HCT116 (cell line): ENCODE measurements at regions not wholly inside any gene's neighbourhood (a gene's known extent, or its start where the extent isn't known, plus 50 kb on each side); places are given as distances from the start of the nearest gene placed in this dataset.

ENCODE experiments used
- ATAC-seq: fragments of 200-7000 bp; cut with Tn5 transposase; 2 replicates; pipeline ENCODE4 v1.9.1; 2020; ENCODE audit warnings: mild to moderate bottlenecking, moderate library complexity
- BruUV-seq: library from RNA; stranded (reverse); fragments of 400-500 nt; replicated peaks from 2 replicates; lab custom pipeline; 2021; lab: Mats Ljungman, UMichigan
- CTCF ChIA-PET: fragments of 300-600 bp; sonication (Branson Sonifier 250); formaldehyde crosslinking; loops from one replicate; lab custom pipeline; 2021; ENCODE audit warnings: antibody characterized with exemption; lab: Charles Lee
- POLR2A ChIA-PET: fragments of 300-600, 350-600 bp; sonication (Branson Sonifier 250); formaldehyde crosslinking; loops from one replicate; lab custom pipeline; 2021; ENCODE audit warnings: antibody characterized with exemption; lab: Charles Lee
- RAD21 ChIA-PET, 2 experiments: fragments of 300-600 bp; sonication (Branson Sonifier 250); formaldehyde crosslinking; loops; one replicate each; lab custom pipeline; 2023; ENCODE audit warnings: low total read pairs in 2 of 2; ENCODE audit not compliant: uncharacterized antibody in 2 of 2, unreplicated experiment in 2 of 2, low non-redundant PET in 1 of 2; lab: Charles Lee
- DNase-seq: peaks from one replicate; pipeline ENCODE4 v3.0.0-alpha.2; 2010; ENCODE audit warnings: low read depth, low spot score
- H2AFZ ChIP-seq: fragments of 200-600 bp; shearing (Covaris generic), sonication (generic); 2 replicates; pipeline ENCODE4 v1.6.1; 2017; ENCODE audit warnings: low read depth, mixed run types, mixed read lengths, antibody characterized with exemption, low read length; ENCODE audit not compliant: poor library complexity, severe bottlenecking
- H3K27ac ChIP-seq: 2 replicates; pipeline ENCODE4 v1.5.1; 2012; ENCODE audit warnings: low read depth, low read length
- H3K27me3 ChIP-seq: fragments of 200-600 bp; sonication (generic); 2 replicates; pipeline ENCODE4 v1.6.1; 2016; ENCODE audit warnings: mixed run types, low read length, mixed read lengths; ENCODE audit not compliant: insufficient read depth
- H3K36me3 ChIP-seq, 2 experiments: fragments of 200-500 bp in 1 of 2; fragments of 200-600 bp in 1 of 2; sonication (Bioruptor generic) in 1 of 2; sonication (generic) in 1 of 2; 2 replicates each; pipeline versions ENCODE4 v1.5.1 to v1.6.1; 2014 to 2016; ENCODE audit warnings: low read length in 2 of 2, inconsistent platforms in 1 of 2, mixed read lengths in 1 of 2, mixed run types in 1 of 2; ENCODE audit not compliant: insufficient read depth in 2 of 2, control insufficient read depth in 1 of 2
- H3K4me1 ChIP-seq, 2 experiments: fragments of 200-600 bp in 1 of 2; sonication (generic) in 1 of 2; 2 replicates each; pipeline versions ENCODE4 v1.5.1 to v1.6.1; 2012 to 2017; ENCODE audit warnings: low read length in 2 of 2, inconsistent platforms in 1 of 2, mild to moderate bottlenecking in 1 of 2, mixed read lengths in 1 of 2, mixed run types in 1 of 2, moderate library complexity in 1 of 2; ENCODE audit not compliant: insufficient read depth in 2 of 2, control insufficient read depth in 1 of 2
- H3K4me2 ChIP-seq: fragments of 200-600 bp; sonication (generic); 2 replicates; pipeline ENCODE4 v1.6.1; 2017; ENCODE audit warnings: mixed run types, low read length, mixed read lengths
- H3K4me3 ChIP-seq, 2 experiments: fragments of 200-600 bp in 1 of 2; sonication (generic) in 1 of 2; replicated peaks in 1 of 2; 2 replicates each; pipeline ENCODE4 v1.5.1; 2011 to 2016; ENCODE audit warnings: low read length in 2 of 2, control low read depth in 1 of 2, low read depth in 1 of 2, mild to moderate bottlenecking in 1 of 2, mixed read lengths in 1 of 2, mixed run types in 1 of 2
- H3K79me2 ChIP-seq: fragments of 200-600 bp; sonication (generic); 2 replicates; pipeline ENCODE4 v1.6.1; 2017; ENCODE audit warnings: mild to moderate bottlenecking, mixed run types, low read length, moderate library complexity, mixed read lengths; ENCODE audit not compliant: insufficient read depth
- H3K9ac ChIP-seq: fragments of 200-600 bp; sonication (generic); 2 replicates; pipeline ENCODE4 v1.6.1; 2016; ENCODE audit warnings: low read length, mixed read lengths
- H3K9me2 ChIP-seq: fragments of 200-600 bp; sonication (generic), shearing (Covaris generic); 2 replicates; pipeline ENCODE4 v1.6.1; 2017; ENCODE audit warnings: mixed run types, mild to moderate bottlenecking, moderate library complexity; ENCODE audit not compliant: insufficient read depth
- H3K9me3 ChIP-seq, 2 experiments: fragments of 200-500 bp in 1 of 2; fragments of 200-600 bp in 1 of 2; sonication (Bioruptor generic) in 1 of 2; sonication (generic) in 1 of 2; 2 replicates each; pipeline ENCODE4 v1.6.1; 2014 to 2017; ENCODE audit warnings: low read length in 2 of 2, mixed read lengths in 2 of 2, inconsistent platforms in 1 of 2, low read depth in 1 of 2, mild to moderate bottlenecking in 1 of 2, mixed run types in 1 of 2, moderate library complexity in 1 of 2; ENCODE audit not compliant: control insufficient read depth in 1 of 2, insufficient read depth in 1 of 2
- H4K20me1 ChIP-seq: fragments of 200-600 bp; sonication (generic), shearing (Covaris generic); 2 replicates; pipeline ENCODE4 v1.6.1; 2017; ENCODE audit warnings: mixed run types, mild to moderate bottlenecking, moderate library complexity; ENCODE audit not compliant: insufficient read depth
- CBX3 ChIP-seq: IDR thresholded peaks from 2 replicates; pipeline ENCODE4 v1.6.1; 2012; ENCODE audit warnings: low read depth
- EGR1 ChIP-seq: IDR thresholded peaks from 2 replicates; pipeline ENCODE4 v1.6.1; 2012; ENCODE audit warnings: low read depth
- ELF1 ChIP-seq: IDR thresholded peaks from 2 replicates; pipeline ENCODE4 v1.6.1; 2012; ENCODE audit warnings: low read depth, borderline replicate concordance
- EZH2phosphoT487 ChIP-seq: fragments of 200-600 bp; IDR thresholded peaks from 2 replicates; pipeline ENCODE4 v1.6.1; 2018; ENCODE audit warnings: antibody characterized with exemption, borderline replicate concordance
- FOSL1 ChIP-seq: IDR thresholded peaks from 2 replicates; pipeline ENCODE4 v1.6.1; 2012; ENCODE audit warnings: low read depth
- JUND ChIP-seq: IDR thresholded peaks from 2 replicates; pipeline ENCODE4 v1.6.1; 2012
- RAD21 ChIP-seq: IDR thresholded peaks from 2 replicates; pipeline ENCODE4 v1.6.1; 2012; ENCODE audit warnings: low read depth, mild to moderate bottlenecking
- SIN3A ChIP-seq: IDR thresholded peaks from 2 replicates; pipeline ENCODE4 v1.6.1; 2012; ENCODE audit warnings: low read depth
- YY1 ChIP-seq: IDR thresholded peaks from 2 replicates; pipeline ENCODE4 v1.6.1; 2011; ENCODE audit warnings: low read length, low read depth, moderate library complexity, mild to moderate bottlenecking; ENCODE audit not compliant: insufficient replicate concordance; ENCODE audit errors: extremely low read depth
- ZFX ChIP-seq: fragments of 450-650 bp; IDR thresholded peaks from 2 replicates; pipeline ENCODE4 v1.6.1; 2017
- intact Hi-C: fragments of 100-400 bp; cut with micrococcal nuclease; formaldehyde crosslinking; loops from 2 replicates; pipeline ENCODE4 v1.10.0; 2022
- TF ChIP-seq, protein P1 (sequence below), 3 experiments: fragments of 200-600 bp in 1 of 3; sonication (generic) in 1 of 3; IDR thresholded peaks in 2 of 3; conservative IDR thresholded peaks in 1 of 3; 2 replicates each; pipeline ENCODE4 v1.5.1; 2012 to 2017; ENCODE audit warnings: low read depth in 2 of 3, low read length in 2 of 3, antibody characterized with exemption in 1 of 3, borderline replicate concordance in 1 of 3, control low read depth in 1 of 3, mild to moderate bottlenecking in 1 of 3, mixed read lengths in 1 of 3, mixed run types in 1 of 3, moderate library complexity in 1 of 3; ENCODE audit not compliant: insufficient read depth in 1 of 3
- TF ChIP-seq, protein P2 (sequence below): IDR thresholded peaks from 2 replicates; pipeline ENCODE4 v1.6.1; 2012
- TF ChIP-seq, protein P3 (sequence below): IDR thresholded peaks from 2 replicates; pipeline ENCODE4 v1.6.1; 2011; ENCODE audit warnings: mild to moderate bottlenecking, low read length, moderate library complexity; ENCODE audit not compliant: insufficient replicate concordance; ENCODE audit errors: extremely low read depth

DNA sequence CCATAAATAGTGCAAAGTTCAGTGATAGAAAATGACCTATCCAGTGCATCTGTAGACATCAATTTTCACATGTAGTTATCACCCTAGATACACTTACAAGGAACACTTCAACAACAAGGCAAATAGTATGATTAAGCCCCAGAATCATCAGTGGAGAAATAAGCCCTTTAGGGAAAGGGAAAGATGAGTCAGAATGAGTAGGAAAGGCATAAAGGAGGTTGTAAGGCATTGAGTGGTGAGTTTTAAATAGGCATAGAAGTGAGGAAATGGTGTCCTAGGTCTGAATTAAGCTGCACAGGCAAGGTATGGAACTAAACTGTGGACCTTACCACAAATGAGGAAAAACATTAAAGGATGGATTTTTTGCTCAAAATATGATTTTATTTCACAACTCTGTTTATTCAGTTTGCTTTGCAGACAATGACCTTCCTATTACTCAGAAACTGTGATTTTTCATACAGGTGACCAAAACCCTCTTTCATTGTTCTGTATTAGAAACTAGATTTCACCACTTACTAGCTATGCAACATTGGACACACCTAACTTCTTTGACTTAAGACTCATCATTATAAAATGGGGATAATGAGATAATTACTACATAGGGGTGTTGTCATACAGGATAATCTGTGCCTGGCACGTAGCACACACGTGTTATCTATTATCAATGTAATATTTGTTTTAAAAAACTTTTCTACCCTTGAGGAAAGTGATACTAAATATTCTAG, 57.0 kb upstream of the MAP9 start:
- DNase-seq, result no peak
- POLR2A ChIA-PET, result no interaction called here
- Histone ChIP-seq H3K9me3 (no peaks in the 10 kb centered on the region), H3K4me2 (peak overlapping the region; percentile 11; the same call in 1 of the 2 replicates), H2AFZ (no peak overlapping the region), H3K4me3 (no peak overlapping the region), H3K36me3 (no peaks in the 10 kb centered on the region), H3K27ac (no peak overlapping the region), H3K27me3 (no peaks in the 10 kb centered on the region), H4K20me1 (no peaks in the 10 kb centered on the region), H3K79me2 (no peaks in the 10 kb centered on the region), H3K4me1 (peaks cover 0 to 8% of the 10 kb centered on the region in 2 experiments; a peak in 1 of 4 replicates), H3K9ac (no peak overlapping the region), H3K9me2 (no peaks in the 10 kb centered on the region)
- intact Hi-C loops, result no loop called here
- no TSS peak for BruUV-seq
- ATAC-seq, result no peak
- TF ChIP-seq FOSL1 (peak; percentile 52), RAD21 (no peak), JUND (peak; percentile 32)
- CTCF ChIA-PET, result no interaction called here
- RAD21 ChIA-PET, result no interaction called here

DNA sequence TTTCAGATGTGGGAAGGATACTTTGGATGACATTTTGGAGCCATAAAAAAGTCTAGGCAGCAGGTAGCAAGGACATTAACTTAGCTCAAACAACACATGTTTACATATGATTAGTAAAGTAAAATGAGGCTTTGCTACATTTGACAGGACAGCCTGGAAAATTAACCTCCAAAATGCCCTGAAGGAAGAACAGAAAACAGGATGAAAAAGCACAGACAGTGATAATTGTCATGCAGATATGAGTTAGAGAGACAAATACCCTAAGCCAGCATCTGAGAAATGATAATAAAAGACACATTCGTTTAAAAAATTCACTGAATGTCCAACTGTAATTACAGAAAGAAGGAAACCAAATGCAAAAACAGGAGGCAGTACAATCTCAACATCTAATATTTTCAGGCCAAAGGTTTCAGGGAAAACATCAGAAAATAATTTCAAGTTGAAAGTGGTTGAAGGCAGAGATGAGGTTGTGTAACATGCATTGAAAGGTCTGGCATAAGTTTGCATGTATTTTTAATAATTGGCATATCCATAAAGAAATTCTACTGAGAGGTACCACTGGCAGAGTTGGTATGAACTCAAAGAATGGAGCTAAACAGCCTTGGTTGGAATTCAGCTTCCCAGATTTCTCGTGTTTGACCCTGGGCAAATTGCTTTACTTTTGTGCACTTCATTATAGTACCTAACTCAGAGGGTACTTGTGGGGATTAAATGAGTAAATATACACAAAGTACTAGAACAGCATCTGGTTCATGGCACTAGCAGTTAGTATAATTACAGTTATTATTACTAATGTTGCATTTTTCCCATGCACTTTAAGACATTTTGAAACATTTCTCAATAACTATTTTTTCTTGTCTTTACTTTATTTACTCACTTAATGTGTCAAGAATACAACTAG, 54.4 kb upstream of the MAP9 start:
- RAD21 ChIA-PET, result no interaction called here
- TF ChIP-seq FOSL1 (no peak), SIN3A (no peak), ELF1 (no peak), YY1 (no peak), EGR1 (no peak), CBX3 (no peak), ZFX (no peak), EZH2phosphoT487 (no peak), RAD21 (no peak)
- TF ChIP-seq, protein P1, sequence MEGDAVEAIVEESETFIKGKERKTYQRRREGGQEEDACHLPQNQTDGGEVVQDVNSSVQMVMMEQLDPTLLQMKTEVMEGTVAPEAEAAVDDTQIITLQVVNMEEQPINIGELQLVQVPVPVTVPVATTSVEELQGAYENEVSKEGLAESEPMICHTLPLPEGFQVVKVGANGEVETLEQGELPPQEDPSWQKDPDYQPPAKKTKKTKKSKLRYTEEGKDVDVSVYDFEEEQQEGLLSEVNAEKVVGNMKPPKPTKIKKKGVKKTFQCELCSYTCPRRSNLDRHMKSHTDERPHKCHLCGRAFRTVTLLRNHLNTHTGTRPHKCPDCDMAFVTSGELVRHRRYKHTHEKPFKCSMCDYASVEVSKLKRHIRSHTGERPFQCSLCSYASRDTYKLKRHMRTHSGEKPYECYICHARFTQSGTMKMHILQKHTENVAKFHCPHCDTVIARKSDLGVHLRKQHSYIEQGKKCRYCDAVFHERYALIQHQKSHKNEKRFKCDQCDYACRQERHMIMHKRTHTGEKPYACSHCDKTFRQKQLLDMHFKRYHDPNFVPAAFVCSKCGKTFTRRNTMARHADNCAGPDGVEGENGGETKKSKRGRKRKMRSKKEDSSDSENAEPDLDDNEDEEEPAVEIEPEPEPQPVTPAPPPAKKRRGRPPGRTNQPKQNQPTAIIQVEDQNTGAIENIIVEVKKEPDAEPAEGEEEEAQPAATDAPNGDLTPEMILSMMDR (IDR thresholded peaks at IDR 0.05 in 2 of 3, conservative IDR thresholded peaks at IDR 0.05 in 1 of 3; ENCODE audit: borderline replicate concordance in 1 of 3, insufficient read depth in 1 of 3, low read depth in 2 of 3, low read length in 2 of 3), result no peak
- TF ChIP-seq, protein P2, sequence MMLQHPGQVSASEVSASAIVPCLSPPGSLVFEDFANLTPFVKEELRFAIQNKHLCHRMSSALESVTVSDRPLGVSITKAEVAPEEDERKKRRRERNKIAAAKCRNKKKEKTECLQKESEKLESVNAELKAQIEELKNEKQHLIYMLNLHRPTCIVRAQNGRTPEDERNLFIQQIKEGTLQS, result no peak
- TF ChIP-seq, protein P3, sequence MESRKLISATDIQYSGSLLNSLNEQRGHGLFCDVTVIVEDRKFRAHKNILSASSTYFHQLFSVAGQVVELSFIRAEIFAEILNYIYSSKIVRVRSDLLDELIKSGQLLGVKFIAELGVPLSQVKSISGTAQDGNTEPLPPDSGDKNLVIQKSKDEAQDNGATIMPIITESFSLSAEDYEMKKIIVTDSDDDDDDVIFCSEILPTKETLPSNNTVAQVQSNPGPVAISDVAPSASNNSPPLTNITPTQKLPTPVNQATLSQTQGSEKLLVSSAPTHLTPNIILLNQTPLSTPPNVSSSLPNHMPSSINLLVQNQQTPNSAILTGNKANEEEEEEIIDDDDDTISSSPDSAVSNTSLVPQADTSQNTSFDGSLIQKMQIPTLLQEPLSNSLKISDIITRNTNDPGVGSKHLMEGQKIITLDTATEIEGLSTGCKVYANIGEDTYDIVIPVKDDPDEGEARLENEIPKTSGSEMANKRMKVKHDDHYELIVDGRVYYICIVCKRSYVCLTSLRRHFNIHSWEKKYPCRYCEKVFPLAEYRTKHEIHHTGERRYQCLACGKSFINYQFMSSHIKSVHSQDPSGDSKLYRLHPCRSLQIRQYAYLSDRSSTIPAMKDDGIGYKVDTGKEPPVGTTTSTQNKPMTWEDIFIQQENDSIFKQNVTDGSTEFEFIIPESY, result no peak

More for the DNA sequence above, 54.4 kb upstream of the MAP9 start:
- Histone ChIP-seq H3K9me2 (no peaks in the 10 kb centered on the region), H3K27me3 (no peaks in the 10 kb centered on the region), H3K9me3 (no peaks in the 10 kb centered on the region), H3K79me2 (no peaks in the 10 kb centered on the region), H3K27ac (no peak overlapping the region), H4K20me1 (no peaks in the 10 kb centered on the region), H2AFZ (no peak overlapping the region), H3K36me3 (no peaks in the 10 kb centered on the region), H3K9ac (no peak overlapping the region), H3K4me3 (no peak overlapping the region), H3K4me2 (no peak overlapping the region), H3K4me1 (peaks cover 2 to 8% of the 10 kb centered on the region in 2 experiments; a peak in 2 of 4 replicates)
- intact Hi-C loops, result no loop called here
- no peak for ATAC-seq
- POLR2A ChIA-PET, result no interaction called here
- no TSS peak for BruUV-seq
- CTCF ChIA-PET, result no interaction called here
- no peak for DNase-seq
